WTC11 (cell line): ENCODE measurements at regions not wholly inside any gene's neighbourhood (a gene's known extent, or its start where the extent isn't known, plus 50 kb on each side); places are given as distances from the start of the nearest gene placed in this dataset.

Experiments used
- ATAC-seq: fragments of 200-7000 bp; cut with Tn5 transposase; 2 replicates; pipeline ENCODE4 v1.10.0; 2021; ENCODE audit warnings: mild to moderate bottlenecking, moderate library complexity
- CTCF ChIA-PET: fragments of 300-600 bp; sonication (Branson Sonifier 250); formaldehyde crosslinking; loops from one replicate; lab custom pipeline; 2021; ENCODE audit warnings: antibody characterized with exemption; lab: Charles Lee
- POLR2A ChIA-PET: fragments of 350-600 bp; sonication (Branson Sonifier 250); formaldehyde crosslinking; loops from one replicate; lab custom pipeline; 2021; ENCODE audit warnings: antibody characterized with exemption; lab: Charles Lee
- DNase-seq: peaks from one replicate; pipeline ENCODE4 v3.0.0; 2021; ENCODE audit warnings: low spot score
- H3K27ac Mint-ChIP-seq: 2 replicates; pipeline ENCODE4 v1.8.0; 2021; ENCODE audit warnings: mixed read lengths
- H3K27me3 Mint-ChIP-seq: 2 replicates; pipeline ENCODE4 v1.8.0; 2021; ENCODE audit warnings: low read depth, mild to moderate bottlenecking, moderate library complexity, mixed read lengths
- H3K36me3 Mint-ChIP-seq: 2 replicates; pipeline ENCODE4 v1.8.0; 2021; ENCODE audit warnings: mixed read lengths
- H3K4me1 Mint-ChIP-seq: 2 replicates; pipeline ENCODE4 v1.8.0; 2022; ENCODE audit warnings: mixed read lengths
- H3K4me3 Mint-ChIP-seq: 2 replicates; pipeline ENCODE4 v1.8.0; 2021; ENCODE audit warnings: mild to moderate bottlenecking, moderate library complexity, mixed read lengths
- H3K9me3 Mint-ChIP-seq: 2 replicates; pipeline ENCODE4 v1.8.0; 2021; ENCODE audit warnings: mixed read lengths
- ARID4B ChIP-seq: sonication (generic); formaldehyde crosslinking; IDR thresholded peaks from 2 replicates; pipeline ENCODE4 v1.8.0; 2023; ENCODE audit warnings: missing genetic modification reagents, mild to moderate bottlenecking, borderline replicate concordance
- CREM ChIP-seq: sonication (generic); formaldehyde crosslinking; IDR thresholded peaks from 2 replicates; pipeline ENCODE4 v1.8.1; 2022; ENCODE audit warnings: mild to moderate bottlenecking, missing genetic modification reagents, moderate library complexity
- GTF2I ChIP-seq: fragments of 250-450 bp; sonication (Bioruptor Pico); conservative IDR thresholded peaks from 2 replicates; pipeline ENCODE4 v1.4.0; 2021; ENCODE audit warnings: mild to moderate bottlenecking
- HMGA2 ChIP-seq: fragments of 250-450 bp; sonication (Bioruptor Pico); IDR thresholded peaks from 2 replicates; pipeline ENCODE4 v1.4.0; 2021; ENCODE audit warnings: mild to moderate bottlenecking, moderate library complexity
- MLX ChIP-seq: sonication (generic); formaldehyde crosslinking; IDR thresholded peaks from 2 replicates; pipeline ENCODE4 v1.8.1; 2023; ENCODE audit warnings: mild to moderate bottlenecking, missing genetic modification reagents, moderate library complexity
- MXD4 ChIP-seq: fragments of 250-450 bp; sonication (Bioruptor Pico); IDR thresholded peaks from 2 replicates; pipeline ENCODE4 v1.8.0; 2021; ENCODE audit warnings: mild to moderate bottlenecking, moderate library complexity, borderline replicate concordance
- MYBL2 ChIP-seq: sonication (generic); formaldehyde crosslinking; IDR thresholded peaks from 2 replicates; pipeline ENCODE4 v1.8.1; 2023; ENCODE audit warnings: mild to moderate bottlenecking, moderate library complexity, missing genetic modification reagents
- NFATC4 ChIP-seq: fragments of 250-450 bp; sonication (Bioruptor Pico); IDR thresholded peaks from 2 replicates; pipeline ENCODE4 v1.9.0; 2021; ENCODE audit warnings: mild to moderate bottlenecking
- NFYB ChIP-seq: sonication (generic); formaldehyde crosslinking; conservative IDR thresholded peaks from 2 replicates; pipeline ENCODE4 v1.8.0; 2022; ENCODE audit warnings: low read depth, missing genetic modification reagents
- NR2C2 ChIP-seq: sonication (generic); formaldehyde crosslinking; IDR thresholded peaks from 2 replicates; pipeline ENCODE4 v1.8.0; 2022; ENCODE audit warnings: mild to moderate bottlenecking, missing genetic modification reagents
- NR3C1 ChIP-seq: sonication (generic); formaldehyde crosslinking; conservative IDR thresholded peaks from 2 replicates; pipeline ENCODE4 v1.8.1; 2023; ENCODE audit warnings: low read depth, mild to moderate bottlenecking, missing genetic modification reagents
- OVOL2 ChIP-seq: fragments of 250-450 bp; sonication (Bioruptor Pico); IDR thresholded peaks from 2 replicates; pipeline ENCODE4 v1.9.0; 2021; ENCODE audit warnings: mild to moderate bottlenecking, borderline replicate concordance
- PRDM15 ChIP-seq: sonication (generic); formaldehyde crosslinking; IDR thresholded peaks from 2 replicates; pipeline ENCODE4 v1.8.0; 2022; ENCODE audit warnings: missing genetic modification reagents
- TCF7 ChIP-seq: sonication (generic); formaldehyde crosslinking; IDR thresholded peaks from 2 replicates; pipeline ENCODE4 v1.8.0; 2022; ENCODE audit warnings: mild to moderate bottlenecking, low read depth, missing genetic modification reagents, moderate library complexity
- ZBTB21 ChIP-seq: sonication (generic); formaldehyde crosslinking; IDR thresholded peaks from 2 replicates; pipeline ENCODE4 v1.8.1; 2023; ENCODE audit warnings: mild to moderate bottlenecking, missing genetic modification reagents, borderline replicate concordance
- ZNF532 ChIP-seq: fragments of 250-450 bp; sonication (Bioruptor Pico); IDR thresholded peaks from 2 replicates; pipeline ENCODE4 v1.9.0; 2021; ENCODE audit warnings: mild to moderate bottlenecking, borderline replicate concordance
- ZNF671 ChIP-seq: fragments of 250-450 bp; sonication (Bioruptor Pico); IDR thresholded peaks from 2 replicates; pipeline ENCODE4 v1.8.0; 2021; ENCODE audit warnings: mild to moderate bottlenecking
- TF ChIP-seq, protein P1 (sequence below): sonication (generic); formaldehyde crosslinking; IDR thresholded peaks from 2 replicates; pipeline ENCODE4 v1.8.1; 2023; ENCODE audit warnings: mild to moderate bottlenecking, missing genetic modification reagents

- Mint-ChIP-seq H3K4me3 (no peak overlapping the region), H3K9me3 (no peaks in the 10 kb centered on the region), H3K27ac (no peak overlapping the region), H3K4me1 (no peaks in the 10 kb centered on the region), H3K36me3 (no peaks in the 10 kb centered on the region), H3K27me3 (no peaks in the 10 kb centered on the region; the same call in 1 of the 2 replicates)
- DNase-seq (no peak), ATAC-seq (no peak)
- ChIA-PET POLR2A (no interaction called here), CTCF (interaction anchor here (1.0 kb wide), 1 partner anchor 15 kb away, joined by 6 read pairs; no protein-coding TSS in a partner anchor)
- TF ChIP-seq MXD4 (no peak), HMGA2 (CRISPR knock-in tag) (no peak), CREM (no peak), ZNF671 (CRISPR knock-in tag) (no peak), ARID4B (CRISPR knock-in tag) (no peak), NR2C2 (CRISPR knock-in tag) (no peak), NFATC4 (CRISPR knock-in tag) (no peak), NFYB (CRISPR knock-in tag) (no peak), PRDM15 (CRISPR knock-in tag) (no peak), ZBTB21 (CRISPR knock-in tag) (no peak), MLX (CRISPR knock-in tag) (no peak), NR3C1 (no peak), OVOL2 (no peak), TCF7 (CRISPR knock-in tag) (no peak), GTF2I (CRISPR knock-in tag) (no peak), ZNF532 (CRISPR knock-in tag) (no peak), MYBL2 (CRISPR knock-in tag) (no peak)
- TF ChIP-seq, protein P1, sequence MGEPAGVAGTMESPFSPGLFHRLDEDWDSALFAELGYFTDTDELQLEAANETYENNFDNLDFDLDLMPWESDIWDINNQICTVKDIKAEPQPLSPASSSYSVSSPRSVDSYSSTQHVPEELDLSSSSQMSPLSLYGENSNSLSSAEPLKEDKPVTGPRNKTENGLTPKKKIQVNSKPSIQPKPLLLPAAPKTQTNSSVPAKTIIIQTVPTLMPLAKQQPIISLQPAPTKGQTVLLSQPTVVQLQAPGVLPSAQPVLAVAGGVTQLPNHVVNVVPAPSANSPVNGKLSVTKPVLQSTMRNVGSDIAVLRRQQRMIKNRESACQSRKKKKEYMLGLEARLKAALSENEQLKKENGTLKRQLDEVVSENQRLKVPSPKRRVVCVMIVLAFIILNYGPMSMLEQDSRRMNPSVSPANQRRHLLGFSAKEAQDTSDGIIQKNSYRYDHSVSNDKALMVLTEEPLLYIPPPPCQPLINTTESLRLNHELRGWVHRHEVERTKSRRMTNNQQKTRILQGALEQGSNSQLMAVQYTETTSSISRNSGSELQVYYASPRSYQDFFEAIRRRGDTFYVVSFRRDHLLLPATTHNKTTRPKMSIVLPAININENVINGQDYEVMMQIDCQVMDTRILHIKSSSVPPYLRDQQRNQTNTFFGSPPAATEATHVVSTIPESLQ (CRISPR knock-in tag): no peak
Measured at GRCh38 chr17:13129356-13129755, 111.5 kb upstream of the ELAC2 start.
